ENCODE measurements at regions not wholly inside any gene's neighbourhood (a gene's known extent, or its start where the extent isn't known, plus 50 kb on each side); places are given as distances from the start of the nearest gene placed in this dataset.

DNA sequence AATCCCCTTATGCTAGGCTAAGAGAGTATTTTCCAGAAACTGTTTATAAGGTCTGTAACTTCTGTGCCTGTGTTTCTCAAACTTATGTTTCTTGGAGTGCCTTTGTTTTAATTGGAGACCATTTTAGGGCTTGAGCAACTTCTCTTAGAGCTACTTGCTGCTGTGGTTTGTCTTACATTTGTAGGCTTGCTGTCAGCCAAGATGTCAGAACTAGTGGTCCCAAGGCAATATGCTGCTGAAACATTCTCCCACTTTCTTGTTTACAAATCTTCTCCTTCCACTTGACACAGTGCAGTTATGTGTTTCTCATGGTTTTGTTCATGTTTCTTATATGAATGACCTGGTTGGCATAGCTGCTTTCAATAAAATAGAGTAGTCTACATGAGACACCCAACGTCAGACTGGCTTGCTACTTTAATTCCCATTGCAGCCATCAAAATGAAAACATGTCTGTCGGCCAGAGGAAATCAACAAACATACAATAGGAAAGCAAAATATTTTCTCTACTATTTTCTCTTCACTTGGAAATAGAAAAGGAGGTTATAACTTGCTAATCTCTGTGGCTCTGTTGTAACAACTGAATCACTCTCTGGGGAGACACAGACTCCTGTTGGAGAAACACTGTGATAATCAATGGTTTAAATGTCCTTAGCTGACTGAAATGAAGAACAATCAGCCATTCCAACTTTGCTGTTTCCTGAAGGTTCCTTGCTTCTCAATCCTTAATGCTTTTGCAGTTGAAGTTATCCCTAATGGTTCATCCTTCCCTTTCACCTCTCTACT lies 426.4 kb downstream of the PDGFC start:
- peaks cover 53% of the 10 kb centered on the region for H3K4me1 Mint-ChIP-seq (ENCODE audit: low read depth)
- H3K4me3 Mint-ChIP-seq, result no peak overlapping the region
- no peak for DNase-seq
- no peaks in the 10 kb centered on the region for H3K27me3 Mint-ChIP-seq (ENCODE audit: insufficient read depth)
- no peak for TF ChIP-seq CTCF (IDR thresholded peaks at IDR 0.05)
- no peak overlapping the region for H3K27ac Mint-ChIP-seq
- H3K9me3 Mint-ChIP-seq, result no peaks in the 10 kb centered on the region
- no peaks in the 10 kb centered on the region for H3K36me3 Mint-ChIP-seq (ENCODE audit: low read depth)

- no peaks in the 10 kb centered on the region for H3K9me3 Mint-ChIP-seq
- H3K36me3 Mint-ChIP-seq (ENCODE audit: low read depth), result peaks cover 3% of the 10 kb centered on the region; the same call in 1 of the 2 replicates
- no peak overlapping the region for H3K27ac Mint-ChIP-seq
- no peak for DNase-seq
- no peak overlapping the region for H3K4me3 Mint-ChIP-seq
- no peaks in the 10 kb centered on the region for H3K27me3 Mint-ChIP-seq (ENCODE audit: insufficient read depth)
- no peak; the same call in 1 of the 2 replicates for TF ChIP-seq CTCF (IDR thresholded peaks at IDR 0.05)
- peaks cover 42% of the 10 kb centered on the region for H3K4me1 Mint-ChIP-seq (ENCODE audit: low read depth)
Observed at GRCh38 chr4:156539376-156539775, 432.2 kb downstream of the PDGFC start.

DNA sequence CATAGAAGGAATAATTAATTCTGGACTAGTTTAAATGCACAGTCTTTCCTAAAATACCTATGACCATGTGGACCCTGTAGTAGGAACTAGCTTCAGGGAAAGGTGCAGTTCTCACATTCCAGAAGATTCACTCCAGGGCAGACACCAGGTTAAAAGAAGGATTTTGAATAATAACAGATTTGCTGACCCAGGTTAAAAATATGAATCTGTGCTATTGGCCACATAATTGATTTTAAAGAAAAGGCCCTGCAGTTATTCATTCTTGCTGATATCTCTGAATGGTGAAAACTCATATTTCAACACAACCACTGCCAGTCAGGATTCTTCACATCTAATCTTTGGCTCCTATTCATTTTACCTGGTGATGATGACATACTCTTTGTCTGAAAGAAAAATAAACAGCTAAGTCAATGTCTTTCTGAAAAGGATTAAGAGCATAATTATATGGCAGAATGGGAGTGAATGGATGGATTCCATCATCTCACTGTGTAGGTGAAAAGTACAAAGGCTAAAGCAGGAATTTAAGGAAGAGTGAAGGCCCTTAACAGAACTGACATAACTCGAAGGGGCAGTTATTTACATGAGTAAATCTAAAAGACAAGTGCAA lies 432.8 kb downstream of the PDGFC start:
- Mint-ChIP-seq H3K4me1 (ENCODE audit: low read depth) (peaks cover 36% of the 10 kb centered on the region), H3K9me3 (no peaks in the 10 kb centered on the region), H3K27ac (no peak overlapping the region), H3K4me3 (no peak overlapping the region), H3K36me3 (ENCODE audit: low read depth) (peaks cover 10% of the 10 kb centered on the region), H3K27me3 (ENCODE audit: insufficient read depth) (no peaks in the 10 kb centered on the region)
- DNase-seq, result no peak
- TF ChIP-seq CTCF (IDR thresholded peaks at IDR 0.05), result no peak

DNA sequence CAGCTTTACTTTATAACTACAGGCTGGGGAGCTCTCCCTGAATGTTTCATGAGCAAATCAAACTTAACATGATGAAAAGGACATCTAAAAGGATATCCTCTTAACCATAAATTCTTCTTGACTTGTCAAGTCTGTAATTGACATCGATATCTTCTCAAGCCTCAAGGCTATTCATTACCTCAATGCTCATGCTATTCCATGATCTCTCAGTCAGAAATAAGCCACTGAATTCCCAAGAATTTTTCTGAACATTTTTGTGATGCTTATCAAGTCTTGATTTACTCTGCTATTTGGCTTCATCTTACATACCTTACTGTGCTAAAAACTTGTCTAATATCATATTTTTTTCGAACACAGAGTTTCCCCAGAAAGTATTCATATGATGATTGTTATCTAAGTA lies 433.4 kb downstream of the PDGFC start:
- DNase-seq, result no peak
- H3K9me3 Mint-ChIP-seq, result no peaks in the 10 kb centered on the region; the same call in 1 of the 2 replicates
- TF ChIP-seq CTCF (IDR thresholded peaks at IDR 0.05), result no peak
- H3K27me3 Mint-ChIP-seq (ENCODE audit: insufficient read depth), result no peaks in the 10 kb centered on the region
- H3K4me3 Mint-ChIP-seq, result no peak overlapping the region; the same call in 1 of the 2 replicates
- peaks cover 33% of the 10 kb centered on the region for H3K4me1 Mint-ChIP-seq (ENCODE audit: low read depth)
- peaks cover 13% of the 10 kb centered on the region for H3K36me3 Mint-ChIP-seq (ENCODE audit: low read depth)
- H3K27ac Mint-ChIP-seq, result peak overlapping the region; percentile 5; the same call in 1 of the 2 replicates

DNA sequence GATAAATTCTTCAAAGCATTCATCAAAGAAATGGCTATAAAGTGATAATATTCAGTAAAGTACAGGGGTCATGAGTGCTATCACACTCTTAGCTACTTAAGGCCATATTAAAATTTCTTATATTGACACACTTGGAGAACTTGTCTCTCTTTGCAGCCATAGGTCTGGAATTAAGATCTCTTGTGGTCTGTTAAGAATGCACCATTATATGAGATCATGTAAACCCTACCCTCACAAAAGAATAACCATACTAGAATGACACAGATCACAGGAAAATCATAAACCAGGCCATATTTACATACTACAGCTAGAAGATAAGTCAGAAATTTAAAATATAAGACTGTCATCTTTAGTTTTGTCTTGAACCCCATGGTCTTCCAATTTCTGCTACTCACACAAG lies 434.3 kb downstream of the PDGFC start:
- H3K4me1 Mint-ChIP-seq (ENCODE audit: low read depth), result peaks cover 33% of the 10 kb centered on the region
- H3K9me3 Mint-ChIP-seq, result no peaks in the 10 kb centered on the region; the same call in 1 of the 2 replicates
- TF ChIP-seq CTCF (IDR thresholded peaks at IDR 0.05), result no peak
- H3K27me3 Mint-ChIP-seq (ENCODE audit: insufficient read depth), result no peaks in the 10 kb centered on the region
- no peak overlapping the region for H3K4me3 Mint-ChIP-seq
- no peak for DNase-seq
- H3K36me3 Mint-ChIP-seq (ENCODE audit: low read depth), result peaks cover 18% of the 10 kb centered on the region
- no peak overlapping the region for H3K27ac Mint-ChIP-seq

All from HFFc6 (cell line).